ENCODE measurements at regions not wholly inside any gene's neighbourhood (a gene's known extent, or its start where the extent isn't known, plus 50 kb on each side); places are given as distances from the start of the nearest gene placed in this dataset.

DNA sequence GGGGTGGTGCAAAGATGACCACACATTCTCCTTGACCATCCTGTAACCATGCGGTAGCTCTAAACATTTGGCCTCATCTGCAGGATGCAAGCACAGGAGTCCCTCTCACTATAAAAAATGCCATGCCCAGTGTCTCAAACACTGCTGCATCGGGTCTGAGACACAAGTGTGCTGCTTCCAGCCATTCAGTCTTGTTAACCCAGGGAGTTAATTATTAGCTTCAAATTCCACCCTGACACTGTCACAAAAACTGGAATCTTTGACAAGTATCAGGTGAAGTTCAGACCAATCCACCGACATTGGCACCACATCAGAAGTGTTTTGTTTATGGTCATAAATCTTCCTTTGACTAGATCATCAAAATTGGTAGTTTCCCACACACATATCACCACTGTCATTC lies 119.1 kb upstream of the RASEF start:
- 4% methylated on average over 3 of the region's 3 CpGs for WGBS (ENCODE audit: insufficient coverage, low coverage, missing lambda C conversion rate)
- TF ChIP-seq ZNF586 (CRISPR knock-in tag; conservative IDR thresholded peaks at IDR 0.05) (no peak), HEY1 (CRISPR knock-in tag; IDR thresholded peaks at IDR 0.05; ENCODE audit: borderline replicate concordance) (no peak), EZH2 (IDR thresholded peaks at IDR 0.05; ENCODE audit: borderline replicate concordance, low read depth, low read length) (no peak), ZNF589 (CRISPR knock-in tag; IDR thresholded peaks at IDR 0.05; ENCODE audit: low read depth) (no peak), ZNF384 (IDR thresholded peaks at IDR 0.05; ENCODE audit: low read depth, low read length) (no peak), MEF2A (IDR thresholded peaks at IDR 0.05; ENCODE audit: control insufficient read depth, low read depth, low read length) (no peak), ZNF41 (CRISPR knock-in tag; conservative IDR thresholded peaks at IDR 0.05) (no peak), MYBL2 (IDR thresholded peaks at IDR 0.05; ENCODE audit: low read depth) (no peak), MYBL2 (CRISPR knock-in tag; IDR thresholded peaks at IDR 0.05; ENCODE audit: borderline replicate concordance) (no peak), SIX5 (IDR thresholded peaks at IDR 0.05; ENCODE audit: borderline replicate concordance in 1 of 2, insufficient read depth in 1 of 2, low read depth in 1 of 2, low read length in 2 of 2) (no peak), RBM15 (IDR thresholded peaks at IDR 0.05; ENCODE audit: insufficient read depth, low read length) (no peak)
- TF ChIP-seq, protein P1, sequence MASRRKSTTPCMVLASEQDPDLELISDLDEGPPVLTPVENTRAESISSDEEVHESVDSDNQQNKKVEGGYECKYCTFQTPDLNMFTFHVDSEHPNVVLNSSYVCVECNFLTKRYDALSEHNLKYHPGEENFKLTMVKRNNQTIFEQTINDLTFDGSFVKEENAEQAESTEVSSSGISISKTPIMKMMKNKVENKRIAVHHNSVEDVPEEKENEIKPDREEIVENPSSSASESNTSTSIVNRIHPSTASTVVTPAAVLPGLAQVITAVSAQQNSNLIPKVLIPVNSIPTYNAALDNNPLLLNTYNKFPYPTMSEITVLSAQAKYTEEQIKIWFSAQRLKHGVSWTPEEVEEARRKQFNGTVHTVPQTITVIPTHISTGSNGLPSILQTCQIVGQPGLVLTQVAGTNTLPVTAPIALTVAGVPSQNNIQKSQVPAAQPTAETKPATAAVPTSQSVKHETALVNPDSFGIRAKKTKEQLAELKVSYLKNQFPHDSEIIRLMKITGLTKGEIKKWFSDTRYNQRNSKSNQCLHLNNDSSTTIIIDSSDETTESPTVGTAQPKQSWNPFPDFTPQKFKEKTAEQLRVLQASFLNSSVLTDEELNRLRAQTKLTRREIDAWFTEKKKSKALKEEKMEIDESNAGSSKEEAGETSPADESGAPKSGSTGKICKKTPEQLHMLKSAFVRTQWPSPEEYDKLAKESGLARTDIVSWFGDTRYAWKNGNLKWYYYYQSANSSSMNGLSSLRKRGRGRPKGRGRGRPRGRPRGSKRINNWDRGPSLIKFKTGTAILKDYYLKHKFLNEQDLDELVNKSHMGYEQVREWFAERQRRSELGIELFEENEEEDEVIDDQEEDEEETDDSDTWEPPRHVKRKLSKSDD (conservative IDR thresholded peaks at IDR 0.05; ENCODE audit: low read length) = no peak
- TF ChIP-seq, protein P2, sequence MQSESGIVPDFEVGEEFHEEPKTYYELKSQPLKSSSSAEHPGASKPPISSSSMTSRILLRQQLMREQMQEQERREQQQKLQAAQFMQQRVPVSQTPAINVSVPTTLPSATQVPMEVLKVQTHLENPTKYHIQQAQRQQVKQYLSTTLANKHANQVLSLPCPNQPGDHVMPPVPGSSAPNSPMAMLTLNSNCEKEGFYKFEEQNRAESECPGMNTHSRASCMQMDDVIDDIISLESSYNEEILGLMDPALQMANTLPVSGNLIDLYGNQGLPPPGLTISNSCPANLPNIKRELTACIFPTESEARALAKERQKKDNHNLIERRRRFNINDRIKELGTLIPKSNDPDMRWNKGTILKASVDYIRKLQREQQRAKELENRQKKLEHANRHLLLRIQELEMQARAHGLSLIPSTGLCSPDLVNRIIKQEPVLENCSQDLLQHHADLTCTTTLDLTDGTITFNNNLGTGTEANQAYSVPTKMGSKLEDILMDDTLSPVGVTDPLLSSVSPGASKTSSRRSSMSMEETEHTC (IDR thresholded peaks at IDR 0.05) = no peak
- TF ChIP-seq, protein P3, sequence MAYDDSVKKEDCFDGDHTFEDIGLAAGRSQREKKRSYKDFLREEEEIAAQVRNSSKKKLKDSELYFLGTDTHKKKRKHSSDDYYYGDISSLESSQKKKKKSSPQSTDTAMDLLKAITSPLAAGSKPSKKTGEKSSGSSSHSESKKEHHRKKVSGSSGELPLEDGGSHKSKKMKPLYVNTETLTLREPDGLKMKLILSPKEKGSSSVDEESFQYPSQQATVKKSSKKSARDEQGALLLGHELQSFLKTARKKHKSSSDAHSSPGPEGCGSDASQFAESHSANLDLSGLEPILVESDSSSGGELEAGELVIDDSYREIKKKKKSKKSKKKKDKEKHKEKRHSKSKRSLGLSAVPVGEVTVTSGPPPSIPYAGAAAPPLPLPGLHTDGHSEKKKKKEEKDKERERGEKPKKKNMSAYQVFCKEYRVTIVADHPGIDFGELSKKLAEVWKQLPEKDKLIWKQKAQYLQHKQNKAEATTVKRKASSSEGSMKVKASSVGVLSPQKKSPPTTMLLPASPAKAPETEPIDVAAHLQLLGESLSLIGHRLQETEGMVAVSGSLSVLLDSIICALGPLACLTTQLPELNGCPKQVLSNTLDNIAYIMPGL (CRISPR knock-in tag; IDR thresholded peaks at IDR 0.05) = no peak
- TF ChIP-seq, protein P4, sequence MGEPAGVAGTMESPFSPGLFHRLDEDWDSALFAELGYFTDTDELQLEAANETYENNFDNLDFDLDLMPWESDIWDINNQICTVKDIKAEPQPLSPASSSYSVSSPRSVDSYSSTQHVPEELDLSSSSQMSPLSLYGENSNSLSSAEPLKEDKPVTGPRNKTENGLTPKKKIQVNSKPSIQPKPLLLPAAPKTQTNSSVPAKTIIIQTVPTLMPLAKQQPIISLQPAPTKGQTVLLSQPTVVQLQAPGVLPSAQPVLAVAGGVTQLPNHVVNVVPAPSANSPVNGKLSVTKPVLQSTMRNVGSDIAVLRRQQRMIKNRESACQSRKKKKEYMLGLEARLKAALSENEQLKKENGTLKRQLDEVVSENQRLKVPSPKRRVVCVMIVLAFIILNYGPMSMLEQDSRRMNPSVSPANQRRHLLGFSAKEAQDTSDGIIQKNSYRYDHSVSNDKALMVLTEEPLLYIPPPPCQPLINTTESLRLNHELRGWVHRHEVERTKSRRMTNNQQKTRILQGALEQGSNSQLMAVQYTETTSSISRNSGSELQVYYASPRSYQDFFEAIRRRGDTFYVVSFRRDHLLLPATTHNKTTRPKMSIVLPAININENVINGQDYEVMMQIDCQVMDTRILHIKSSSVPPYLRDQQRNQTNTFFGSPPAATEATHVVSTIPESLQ (CRISPR knock-in tag; IDR thresholded peaks at IDR 0.05) = no peak
- in situ Hi-C loops (cut with MboI) (no loop called here), intact Hi-C loops (cut with micrococcal nuclease) (no loop called here)
- H3K9ac ChIP-seq (ENCODE audit: insufficient read depth in 1 of 2, low read depth in 2 of 2, low read length in 2 of 2) = no peak overlapping the region
- DNase-seq (ENCODE audit: extremely low read depth in 1 of 4, low spot score in 3 of 4) (no peak), ATAC-seq (no peak), FAIRE-seq (no peak)
- BruUV-seq (replicated peaks) = no TSS peak
- ChIA-PET POLR2A (no interaction called here), CTCF (ENCODE audit: low intra/inter-chr PET ratio) (no interaction called here)
- no peaks in the 10 kb centered on the region for H4K20me1 ChIP-seq (replicated peaks; ENCODE audit: control insufficient read depth, insufficient read depth, low read length)
- no peaks in the 10 kb centered on the region for H3K27me3 ChIP-seq (ENCODE audit: control insufficient read depth in 2 of 2, insufficient read depth in 2 of 2, low read length in 2 of 2)
- no peak overlapping the region for H3K27ac ChIP-seq (ENCODE audit: extremely low read depth, low read depth, low read length)
- H3K9me1 ChIP-seq (ENCODE audit: control insufficient read depth, insufficient read depth, low read length) = no peaks in the 10 kb centered on the region
- no peaks in the 10 kb centered on the region for H3K4me1 ChIP-seq (replicated peaks in 1 of 2; ENCODE audit: control insufficient read depth in 2 of 2, insufficient read depth in 2 of 2, low read length in 2 of 2)
- H3K4me2 ChIP-seq (ENCODE audit: insufficient read depth, low read length) = no peak overlapping the region
- H3K4me3 ChIP-seq = no peak overlapping the region
- H3K79me2 ChIP-seq (ENCODE audit: control insufficient read depth, insufficient read depth, low read length) = no peaks in the 10 kb centered on the region
- H3K36me3 ChIP-seq (ENCODE audit: control insufficient read depth, insufficient read depth, low read length) = no peaks in the 10 kb centered on the region
- H2AFZ ChIP-seq (ENCODE audit: low read depth, low read length) = no peak overlapping the region
- H3K9me3 ChIP-seq (replicated peaks; ENCODE audit: control insufficient read depth, insufficient read depth, low read depth, low read length) = no peaks in the 10 kb centered on the region

Data from K562 (cell line).